ENCODE measurements at regions not wholly inside any gene's neighbourhood (a gene's known extent, or its start where the extent isn't known, plus 50 kb on each side); places are given as distances from the start of the nearest gene placed in this dataset.

- H3K36me3 ChIP-seq = no peaks in the 10 kb centered on the region
- intact Hi-C loops (cut with DNase I) = no loop called here
- no peaks in the 10 kb centered on the region for H3K27me3 ChIP-seq
- H3K4me1 ChIP-seq (ENCODE audit: insufficient read depth) = no peaks in the 10 kb centered on the region
- DNase-seq = no peak
- TF ChIP-seq EP300 (IDR thresholded peaks at IDR 0.05) (no peak), CTCF (IDR thresholded peaks at IDR 0.05) (no peak), POLR2A (IDR thresholded peaks at IDR 0.05) (no peak)
- WGBS, 3 donors = 58 to 63% (median 59%) methylated on average over 6 of the region's 6 CpGs
- no peaks in the 10 kb centered on the region for H3K9me3 ChIP-seq
- H3K27ac ChIP-seq = no peak overlapping the region
- H3K4me3 ChIP-seq = no peak overlapping the region
Measured at GRCh38 chr5:4370218-4370617, 769.9 kb upstream of the ADAMTS16 start.

DNA sequence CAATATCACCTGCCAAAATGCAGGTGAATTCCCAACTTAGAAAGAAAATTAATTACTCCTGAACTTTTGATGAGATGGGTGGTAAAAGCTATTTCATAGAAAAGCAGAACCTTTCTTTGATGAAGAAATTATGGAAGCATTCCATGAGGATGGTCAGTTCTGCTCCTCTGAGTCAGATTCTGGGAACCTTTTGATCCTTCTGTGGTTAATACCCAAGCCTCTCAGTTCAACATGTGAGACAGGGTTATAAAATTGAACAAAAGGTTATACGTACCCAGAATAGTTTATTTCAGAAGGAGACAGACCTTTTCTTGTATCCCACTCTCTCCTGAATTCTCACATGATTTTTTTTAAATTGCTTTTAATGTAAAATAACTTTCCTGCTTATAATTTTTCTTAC lies 767.6 kb upstream of the ADAMTS16 start:
- TF ChIP-seq CTCF (IDR thresholded peaks at IDR 0.05) (no peak), POLR2A (IDR thresholded peaks at IDR 0.05) (no peak), EP300 (IDR thresholded peaks at IDR 0.05) (no peak)
- intact Hi-C loops (cut with DNase I) = no loop called here

DNA sequence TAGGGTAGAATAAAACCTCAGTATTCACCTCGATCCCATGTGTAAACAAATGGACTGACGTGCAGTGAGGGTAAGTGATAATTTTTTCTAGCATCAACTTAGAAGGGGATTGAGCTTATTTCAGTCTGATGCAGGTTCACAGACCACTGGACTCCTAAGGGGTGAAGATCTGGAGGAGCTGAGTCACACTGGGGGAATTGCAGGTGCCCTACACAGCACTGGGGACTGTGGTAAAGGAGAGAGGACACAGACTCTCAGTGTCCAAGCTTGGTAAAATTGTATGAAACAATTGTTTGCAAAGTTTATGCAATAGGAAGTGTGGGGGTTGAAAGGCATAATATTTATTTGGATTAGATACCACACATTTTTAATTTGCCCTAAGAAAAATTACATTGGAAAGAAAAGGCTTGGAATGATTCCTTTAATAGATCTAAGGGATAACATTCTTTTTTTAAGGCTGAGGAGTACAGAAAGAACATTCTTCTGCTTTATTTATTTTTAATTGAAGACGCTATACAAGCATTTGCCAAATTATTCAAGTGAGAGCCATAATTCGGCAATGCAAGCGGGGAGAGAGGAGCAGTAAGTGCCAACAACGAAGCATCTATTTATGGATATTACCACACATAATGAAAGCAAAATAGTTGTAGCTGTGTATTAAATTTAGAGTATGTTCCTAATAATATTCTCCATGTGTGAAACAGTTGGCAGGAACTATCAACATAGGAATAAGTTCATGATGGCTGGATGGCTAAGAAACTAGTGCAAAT lies 766.9 kb upstream of the ADAMTS16 start:
- Histone ChIP-seq H3K4me3 (no peak overlapping the region), H3K36me3 (no peaks in the 10 kb centered on the region), H3K9me3 (no peaks in the 10 kb centered on the region), H3K27me3 (no peaks in the 10 kb centered on the region), H3K27ac (no peak overlapping the region), H3K4me1 (ENCODE audit: insufficient read depth) (no peaks in the 10 kb centered on the region)
- DNase-seq = no peak
- WGBS, 3 donors = 59 to 80% (median 67%) methylated on average over 6 of the region's 6 CpGs
- intact Hi-C loops (cut with DNase I) = no loop called here
- TF ChIP-seq POLR2A (IDR thresholded peaks at IDR 0.05) = no peak

More for the DNA sequence above, 767.6 kb upstream of the ADAMTS16 start:
- Histone ChIP-seq H3K4me1 (ENCODE audit: insufficient read depth) (no peaks in the 10 kb centered on the region), H3K36me3 (no peaks in the 10 kb centered on the region), H3K27ac (no peak overlapping the region), H3K9me3 (no peaks in the 10 kb centered on the region), H3K27me3 (no peaks in the 10 kb centered on the region), H3K4me3 (no peak overlapping the region)
- 77 to 79% (median 78%) methylated on average over 1 of the region's 1 CpG for WGBS, 3 donors
- no peak for DNase-seq

GRCh38 chr5:4374866-4375265 lies 765.3 kb upstream of the ADAMTS16 start:
- Histone ChIP-seq H3K4me1 (ENCODE audit: insufficient read depth) (no peaks in the 10 kb centered on the region), H3K4me3 (no peak overlapping the region), H3K9me3 (no peaks in the 10 kb centered on the region), H3K27ac (no peak overlapping the region), H3K27me3 (no peaks in the 10 kb centered on the region), H3K36me3 (no peaks in the 10 kb centered on the region)
- WGBS, 3 donors = 57 to 85% (median 69%) methylated on average over 7 of the region's 7 CpGs
- TF ChIP-seq CTCF (IDR thresholded peaks at IDR 0.05) (no peak), EP300 (IDR thresholded peaks at IDR 0.05) (no peak), POLR2A (IDR thresholded peaks at IDR 0.05) (no peak)
- intact Hi-C loops (cut with DNase I) = no loop called here
- no peak for DNase-seq

- intact Hi-C loops (cut with DNase I) = no loop called here
- TF ChIP-seq POLR2A (IDR thresholded peaks at IDR 0.05) (no peak), CTCF (IDR thresholded peaks at IDR 0.05) (no peak), EP300 (IDR thresholded peaks at IDR 0.05) (no peak)
- Histone ChIP-seq H3K4me3 (no peak overlapping the region), H3K4me1 (ENCODE audit: insufficient read depth) (no peaks in the 10 kb centered on the region), H3K27me3 (no peaks in the 10 kb centered on the region), H3K36me3 (no peaks in the 10 kb centered on the region), H3K9me3 (no peaks in the 10 kb centered on the region), H3K27ac (no peak overlapping the region)
- no peak for DNase-seq
- WGBS, 3 donors = 85 to 89% (median 87%) methylated on average over 7 of the region's 7 CpGs
Measured at GRCh38 chr5:4375640-4376039, 764.5 kb upstream of the ADAMTS16 start.

All from ovary (tissue), 7 donors.